ENCODE measurements at regions not wholly inside any gene's neighbourhood (a gene's known extent, or its start where the extent isn't known, plus 50 kb on each side); places are given as distances from the start of the nearest gene placed in this dataset.
"Not testable (repeated sequence)": the region's sequence is repeated elsewhere in the genome, so short reads cannot be mapped to it uniquely, and the experiment has no call there.

GRCh38 chr3:3999340-3999739 lies 200.1 kb downstream of the LRRN1 start:
- TF ChIP-seq CTCF (IDR thresholded peaks at IDR 0.05; ENCODE audit: insufficient read depth, low read depth, low read length); EZH2 (IDR thresholded peaks at IDR 0.05; ENCODE audit: insufficient read depth, low read length): not testable (repeated sequence)

Measured in astrocyte (in vitro differentiated cells and primary cell).